HAP-1 (cell line): ENCODE measurements at regions not wholly inside any gene's neighbourhood (a gene's known extent, or its start where the extent isn't known, plus 50 kb on each side); places are given as distances from the start of the nearest gene placed in this dataset.

Experiments
- DNase-seq, 2 experiments: peaks; one replicate each; pipeline ENCODE4 v3.0.0-alpha.2; 2016 to 2020; ENCODE audit warnings: low spot score in 2 of 2
- H3K27me3 ChIP-seq: fragments of 250-450 bp; sonication (Bioruptor Pico); 2 replicates; pipeline ENCODE4 v1.5.1; 2020; ENCODE audit warnings: low read depth, mild to moderate bottlenecking, moderate library complexity
- H3K36me3 ChIP-seq: fragments of 250-450 bp; sonication (Bioruptor Pico); replicated peaks from 2 replicates; pipeline ENCODE4 v1.5.1; 2020; ENCODE audit warnings: mild to moderate bottlenecking
- H3K4me1 ChIP-seq: fragments of 250-450 bp; sonication (Bioruptor Pico); 2 replicates; pipeline ENCODE4 v1.5.1; 2020; ENCODE audit warnings: mild to moderate bottlenecking
- H3K4me3 ChIP-seq: fragments of 250-450 bp; sonication (Bioruptor Pico); 2 replicates; pipeline ENCODE4 v1.5.1; 2020; ENCODE audit warnings: mild to moderate bottlenecking, moderate library complexity
- H3K9me3 ChIP-seq: fragments of 250-450 bp; sonication (Bioruptor Pico); 2 replicates; pipeline ENCODE4 v1.5.1; 2020; ENCODE audit warnings: mild to moderate bottlenecking, moderate library complexity
- in situ Hi-C: fragments of 300-500 bp; cut with MboI; formaldehyde crosslinking; loops from 3 replicates; pipeline ENCODE4 v1.14.3; 2020; ENCODE audit warnings: low sequenced_read_pairs, inconsistent platforms, mixed read lengths

DNA sequence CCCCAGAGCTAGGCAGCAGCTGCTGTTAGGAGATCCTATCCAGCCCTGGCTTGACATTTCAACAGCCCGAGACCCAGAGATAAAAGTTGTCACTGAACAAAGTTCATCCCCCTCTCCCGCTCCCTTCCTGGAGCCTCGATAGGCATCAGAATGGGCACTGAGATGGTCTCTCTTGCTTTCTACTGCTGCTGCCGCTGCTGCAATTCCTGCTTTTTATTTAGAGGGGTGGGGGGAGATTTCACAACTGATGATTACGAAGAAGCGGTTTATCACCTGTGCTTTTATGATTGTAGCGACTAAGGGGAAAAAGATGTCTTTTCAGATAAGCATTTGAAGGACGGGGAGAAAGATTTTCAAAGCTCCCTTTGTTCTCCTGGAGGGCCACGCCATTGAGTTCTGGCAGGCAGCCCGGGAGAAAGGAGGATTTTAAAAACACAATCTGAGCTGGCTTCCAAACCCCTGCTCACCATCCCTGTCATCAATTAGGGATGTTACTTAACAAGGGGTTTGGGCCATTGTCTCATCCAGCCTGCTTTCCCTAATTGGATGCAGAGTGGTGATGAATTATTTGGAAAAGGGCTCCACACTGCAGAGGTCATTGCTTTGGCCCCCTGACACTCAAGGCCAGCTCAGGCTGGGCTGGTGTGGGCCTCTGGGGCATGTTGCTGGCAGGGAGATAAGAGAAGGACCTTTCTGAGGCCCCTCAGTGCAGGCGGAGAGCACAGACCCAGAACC lies 344.7 kb downstream of the BUD13 start:
- in situ Hi-C loops = no loop called here
- Histone ChIP-seq H3K36me3 (no peaks in the 10 kb centered on the region), H3K27me3 (no peaks in the 10 kb centered on the region), H3K9me3 (no peaks in the 10 kb centered on the region), H3K4me1 (peaks cover 20% of the 10 kb centered on the region), H3K4me3 (no peak overlapping the region)
- peak; percentile 76 to 86 for DNase-seq

DNA sequence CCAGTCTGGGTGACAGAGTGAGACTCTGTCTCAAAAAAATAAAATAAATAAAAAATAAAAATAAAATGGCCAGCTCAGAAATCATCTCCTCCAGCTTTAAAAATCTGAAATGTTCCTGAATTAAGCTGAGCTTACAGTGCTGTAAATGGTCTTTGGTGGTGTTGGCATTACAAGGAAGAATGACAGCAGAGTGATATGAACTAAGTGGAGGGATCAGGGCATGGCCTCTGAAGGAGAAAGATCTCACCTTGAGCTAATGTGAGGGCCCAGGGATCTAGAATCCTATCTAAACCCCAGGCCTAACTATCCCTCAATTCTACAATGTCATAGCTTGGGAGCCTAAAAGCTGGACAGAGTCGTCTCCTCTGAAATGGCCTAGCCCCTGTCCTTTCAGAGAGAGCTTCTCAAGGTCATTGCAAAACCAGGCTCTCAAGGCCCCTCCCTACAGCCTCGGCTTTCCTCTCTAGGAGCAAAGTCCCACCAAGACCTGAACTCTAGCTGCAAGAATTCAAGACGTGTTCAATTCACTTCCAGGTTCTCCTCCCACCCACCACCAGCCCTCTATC lies 345.4 kb downstream of the BUD13 start:
- H3K4me1 ChIP-seq = peaks cover 20% of the 10 kb centered on the region
- H3K36me3 ChIP-seq = no peaks in the 10 kb centered on the region
- no peaks in the 10 kb centered on the region for H3K27me3 ChIP-seq
- peak in 1 of 2 experiments; percentile 12 for DNase-seq
- in situ Hi-C loops = no loop called here
- no peak overlapping the region for H3K4me3 ChIP-seq
- no peaks in the 10 kb centered on the region for H3K9me3 ChIP-seq

DNA sequence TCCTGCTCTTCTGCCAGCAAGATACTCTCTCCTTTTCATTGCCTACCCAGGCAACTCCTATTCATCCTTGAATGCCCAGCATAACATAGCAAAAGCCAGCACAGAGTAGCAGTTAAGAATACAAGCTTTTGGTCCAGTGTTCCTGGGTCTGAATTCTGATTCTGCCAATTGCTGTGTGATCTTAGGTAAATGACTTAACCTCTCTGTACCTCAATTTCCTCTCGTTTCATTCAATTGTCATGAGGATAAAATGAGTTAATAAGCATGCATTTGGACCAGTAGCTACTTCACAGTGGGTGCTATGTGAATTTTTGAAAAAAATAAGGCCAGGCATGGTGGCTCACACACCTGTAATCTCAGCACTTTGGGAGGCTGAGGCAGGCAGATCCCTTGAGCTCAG lies 346.0 kb downstream of the BUD13 start:
- Histone ChIP-seq H3K27me3 (no peaks in the 10 kb centered on the region), H3K4me1 (peaks cover 20% of the 10 kb centered on the region), H3K4me3 (no peak overlapping the region), H3K36me3 (no peaks in the 10 kb centered on the region), H3K9me3 (no peaks in the 10 kb centered on the region)
- in situ Hi-C loops = no loop called here
- DNase-seq = no peak

DNA sequence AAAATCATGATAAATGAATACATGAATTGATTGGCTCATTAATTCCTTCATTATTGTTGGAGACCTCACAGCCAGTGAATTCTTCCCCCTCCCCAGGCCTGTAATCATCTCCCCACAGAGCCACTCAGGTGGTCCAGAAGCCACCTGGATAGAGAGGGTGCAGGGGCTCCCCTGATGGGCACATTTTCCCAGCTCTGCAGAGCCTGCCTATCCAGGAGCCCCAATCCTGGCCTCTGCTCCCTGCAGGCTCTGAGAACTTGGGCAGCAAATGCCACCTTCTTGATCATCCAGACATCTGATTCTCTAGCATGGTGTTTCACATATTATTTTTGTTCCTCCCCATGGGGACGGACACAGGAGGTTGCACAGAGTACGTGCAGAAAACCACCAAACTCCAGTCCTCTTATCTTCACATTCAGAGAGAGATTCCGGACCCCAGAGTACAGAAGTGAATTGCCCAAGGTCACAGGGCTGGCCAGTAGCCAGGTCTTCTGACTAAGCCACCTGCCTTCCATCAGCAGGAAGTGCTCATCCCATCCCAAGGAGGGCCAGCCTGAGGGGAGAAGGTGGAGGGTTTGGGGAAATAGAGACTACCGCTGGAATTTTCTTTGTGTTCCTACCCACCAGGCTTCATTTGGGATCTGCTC lies 348.0 kb downstream of the BUD13 start:
- H3K27me3 ChIP-seq = no peaks in the 10 kb centered on the region
- no peaks in the 10 kb centered on the region for H3K9me3 ChIP-seq
- H3K4me1 ChIP-seq = peaks cover 20% of the 10 kb centered on the region
- in situ Hi-C loops = no loop called here
- no peak for DNase-seq
- no peaks in the 10 kb centered on the region for H3K36me3 ChIP-seq
- H3K4me3 ChIP-seq = no peak overlapping the region

DNA sequence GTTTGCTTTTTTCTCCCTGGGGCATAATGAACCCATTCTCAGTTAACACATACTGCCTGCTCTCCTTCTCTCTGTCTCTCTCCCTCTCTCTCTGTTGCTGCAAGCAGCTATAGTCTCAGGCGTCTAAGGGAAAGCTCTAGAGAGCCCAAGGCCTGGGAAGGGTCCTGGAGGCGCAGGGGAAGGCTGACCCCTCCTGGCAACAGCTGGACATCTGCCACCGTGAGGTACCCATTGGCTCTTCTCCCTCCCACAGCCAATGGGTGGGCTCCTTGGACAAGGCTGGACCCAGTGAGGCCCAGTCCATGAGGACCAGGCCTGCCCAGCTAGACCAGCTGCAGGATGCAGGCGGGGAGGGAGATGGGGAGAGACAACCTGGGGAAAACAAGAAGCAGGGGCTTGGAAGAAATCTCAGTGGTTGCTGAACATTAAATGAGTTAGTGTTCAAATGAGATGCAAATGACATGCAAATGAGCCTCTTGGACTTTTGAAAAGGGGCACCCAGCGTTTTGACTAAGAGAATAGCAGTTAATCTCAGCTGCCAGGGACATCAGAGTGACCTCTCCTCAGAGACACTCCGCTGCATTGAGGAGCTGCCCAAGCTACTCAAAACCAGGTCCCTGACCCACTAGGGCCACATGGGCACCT lies 349.7 kb downstream of the BUD13 start:
- DNase-seq = no peak
- in situ Hi-C loops = no loop called here
- Histone ChIP-seq H3K9me3 (no peaks in the 10 kb centered on the region), H3K36me3 (no peaks in the 10 kb centered on the region), H3K4me3 (no peak overlapping the region), H3K4me1 (peaks cover 12% of the 10 kb centered on the region), H3K27me3 (no peaks in the 10 kb centered on the region)

- no peaks in the 10 kb centered on the region for H3K27me3 ChIP-seq
Observed at GRCh38 chr11:116422556-116422955, 350.2 kb downstream of the BUD13 start.

GRCh38 chr11:116421529-116422185 lies 351.1 kb downstream of the BUD13 start:
- no peaks in the 10 kb centered on the region for H3K36me3 ChIP-seq
- in situ Hi-C loops = no loop called here
- no peaks in the 10 kb centered on the region for H3K9me3 ChIP-seq
- H3K4me1 ChIP-seq = no peaks in the 10 kb centered on the region
- no peaks in the 10 kb centered on the region for H3K27me3 ChIP-seq
- no peak for DNase-seq
- H3K4me3 ChIP-seq = no peak overlapping the region

More at GRCh38 chr11:116422556-116422955, 350.2 kb downstream of the BUD13 start:
- Histone ChIP-seq H3K9me3 (no peaks in the 10 kb centered on the region), H3K36me3 (no peaks in the 10 kb centered on the region), H3K4me3 (no peak overlapping the region), H3K4me1 (peaks cover 7% of the 10 kb centered on the region)
- in situ Hi-C loops = no loop called here
- no peak for DNase-seq

- in situ Hi-C loops = no loop called here
- DNase-seq = no peak
- H3K36me3 ChIP-seq = no peaks in the 10 kb centered on the region
- H3K9me3 ChIP-seq = no peaks in the 10 kb centered on the region
- no peaks in the 10 kb centered on the region for H3K27me3 ChIP-seq
- no peak overlapping the region for H3K4me3 ChIP-seq
- no peaks in the 10 kb centered on the region for H3K4me1 ChIP-seq
Observed at GRCh38 chr11:116420770-116421528, 351.8 kb downstream of the BUD13 start.

DNA sequence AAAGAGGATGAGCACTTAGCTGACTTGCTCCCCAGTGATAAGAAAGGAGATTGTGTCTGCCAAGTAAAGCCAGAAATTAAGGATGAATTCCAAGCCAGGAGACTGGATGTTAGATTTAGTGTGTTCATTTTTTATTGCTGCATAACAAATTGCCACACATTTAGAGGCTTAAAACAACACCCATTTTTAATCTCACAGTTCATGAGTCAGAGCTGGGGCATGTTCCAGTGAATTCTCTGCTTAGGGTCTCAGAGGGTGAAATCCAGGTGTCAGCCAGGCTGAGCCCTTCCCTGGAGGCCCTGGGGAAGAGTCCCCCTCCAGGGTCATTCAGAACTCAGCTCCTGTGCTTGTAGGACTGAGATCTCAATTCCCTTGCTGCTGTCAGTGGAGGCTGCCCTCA lies 352.8 kb downstream of the BUD13 start:
- Histone ChIP-seq H3K27me3 (no peaks in the 10 kb centered on the region), H3K4me3 (no peak overlapping the region), H3K9me3 (no peaks in the 10 kb centered on the region), H3K36me3 (no peaks in the 10 kb centered on the region), H3K4me1 (no peaks in the 10 kb centered on the region)
- DNase-seq = no peak
- in situ Hi-C loops = no loop called here

GRCh38 chr11:116418388-116419041 lies 354.3 kb downstream of the BUD13 start:
- H3K4me1 ChIP-seq = peaks cover 4% of the 10 kb centered on the region; the same call in 1 of the 2 replicates
- H3K36me3 ChIP-seq = no peaks in the 10 kb centered on the region
- DNase-seq = no peak
- H3K4me3 ChIP-seq = no peak overlapping the region
- H3K27me3 ChIP-seq = no peaks in the 10 kb centered on the region
- no peaks in the 10 kb centered on the region for H3K9me3 ChIP-seq
- in situ Hi-C loops = no loop called here

GRCh38 chr11:116416852-116417251 lies 355.9 kb downstream of the BUD13 start:
- H3K4me3 ChIP-seq = no peak overlapping the region
- H3K4me1 ChIP-seq = peaks cover 4% of the 10 kb centered on the region; the same call in 1 of the 2 replicates
- H3K36me3 ChIP-seq = no peaks in the 10 kb centered on the region
- H3K9me3 ChIP-seq = no peaks in the 10 kb centered on the region
- DNase-seq = no peak
- no peaks in the 10 kb centered on the region for H3K27me3 ChIP-seq
- in situ Hi-C loops = no loop called here

- Histone ChIP-seq H3K36me3 (no peaks in the 10 kb centered on the region), H3K27me3 (no peaks in the 10 kb centered on the region), H3K4me3 (no peak overlapping the region), H3K4me1 (peaks cover 4% of the 10 kb centered on the region; the same call in 1 of the 2 replicates), H3K9me3 (no peaks in the 10 kb centered on the region)
- in situ Hi-C loops = no loop called here
- DNase-seq = peak; percentile 33 to 51
Observed at GRCh38 chr11:116415095-116415494, 357.7 kb downstream of the BUD13 start.
